CD4-positive, alpha-beta T cell (primary cell): ENCODE measurements at regions not wholly inside any gene's neighbourhood (a gene's known extent, or its start where the extent isn't known, plus 50 kb on each side); places are given as distances from the start of the nearest gene placed in this dataset.

Experiments used
- ATAC-seq: fragments of 200-7000 bp; cut with Tn5 transposase; one replicate; pipeline ENCODE4 v1.10.0; 2022; ENCODE audit warnings: mild to moderate bottlenecking; ENCODE audit not compliant: poor library complexity
- CTCF ChIA-PET: fragments of 350-600 bp; sonication (Branson Sonifier 250); formaldehyde crosslinking; loops from one replicate; lab custom pipeline; 2021; ENCODE audit warnings: antibody characterized with exemption, inconsistent platforms; lab: Charles Lee
- POLR2A ChIA-PET: fragments of 350-600 bp; sonication (Branson Sonifier 250); formaldehyde crosslinking; loops from one replicate; lab custom pipeline; 2021; ENCODE audit warnings: antibody characterized with exemption, inconsistent platforms; lab: Charles Lee
- DNase-seq, 14 experiments: peaks; one replicate each; pipeline ENCODE4 v3.0.0-alpha.2; 2013 to 2020; ENCODE audit warnings: mixed read lengths in 2 of 14
- H3K27ac ChIP-seq, 2 donors: one replicate each; pipeline versions ENCODE4 v1.5.1 to v1.7.0; 2013; ENCODE audit warnings: low read length in 2 of 2, low read depth in 1 of 2, mild to moderate bottlenecking in 1 of 2
- H3K27me3 ChIP-seq, 2 experiments: 1 replicate in 1 of 2; 2 replicates in 1 of 2; pipeline versions ENCODE4 v1.6.1 to v1.7.0; 2013; ENCODE audit warnings: low read length in 2 of 2, control low read depth in 1 of 2, mild to moderate bottlenecking in 1 of 2, moderate library complexity in 1 of 2; ENCODE audit not compliant: insufficient read depth in 2 of 2, control insufficient read depth in 1 of 2
- H3K36me3 ChIP-seq: one replicate; pipeline ENCODE4 v1.6.1; 2013; ENCODE audit warnings: low read length, control low read depth; ENCODE audit not compliant: insufficient read depth
- H3K4me1 ChIP-seq: one replicate; pipeline ENCODE4 v1.6.1; 2013; ENCODE audit warnings: low read length, control low read depth; ENCODE audit not compliant: insufficient read depth
- H3K4me3 ChIP-seq: one replicate; pipeline ENCODE4 v1.5.1; 2013; ENCODE audit warnings: mild to moderate bottlenecking, low read length, moderate library complexity
- H3K9me3 ChIP-seq, 2 experiments: 1 replicate in 1 of 2; 2 replicates in 1 of 2; pipeline versions ENCODE4 v1.6.1 to v1.7.0; 2013; ENCODE audit warnings: low read length in 2 of 2, mild to moderate bottlenecking in 2 of 2, control low read depth in 1 of 2, moderate library complexity in 1 of 2; ENCODE audit not compliant: control insufficient read depth in 1 of 2, insufficient read depth in 1 of 2
- H3K27ac Mint-ChIP-seq: one replicate; pipeline ENCODE4 v1.8.0; 2020; ENCODE audit warnings: mixed read lengths
- H3K27me3 Mint-ChIP-seq: one replicate; pipeline ENCODE4 v1.8.0; 2021; ENCODE audit warnings: mixed read lengths
- H3K36me3 Mint-ChIP-seq: one replicate; pipeline ENCODE4 v1.8.0; 2021; ENCODE audit warnings: low read depth, mixed read lengths
- H3K4me1 Mint-ChIP-seq: one replicate; pipeline ENCODE4 v1.8.0; 2021; ENCODE audit warnings: low read depth, mixed read lengths
- H3K4me3 Mint-ChIP-seq: one replicate; pipeline ENCODE4 v1.8.0; 2020; ENCODE audit warnings: mild to moderate bottlenecking, mixed read lengths
- H3K9me3 Mint-ChIP-seq: one replicate; pipeline ENCODE4 v1.8.0; 2020; ENCODE audit warnings: mixed read lengths
- CTCF ChIP-seq: fragments of 200-600 bp; IDR thresholded peaks from one replicate; pipeline ENCODE4 v1.8.0; 2022; ENCODE audit warnings: antibody characterized with exemption, mild to moderate bottlenecking
- intact Hi-C, 2 experiments: fragments of 100-400 bp; cut with DNase I in 1 of 2; cut with micrococcal nuclease in 1 of 2; formaldehyde crosslinking; loops; one replicate each; pipeline versions ENCODE4 v1.15.1 to v1.9.0; 2023 to 2025; cut with DNase I, micrococcal nuclease

GRCh38 chr4:60259781-60260180, 940.3 kb upstream of the ADGRL3 start:
- no peak overlapping the region for H3K4me3 Mint-ChIP-seq
- Histone ChIP-seq H3K4me1 (no peaks in the 10 kb centered on the region), H3K9me3 (peaks cover 0 to 6% of the 10 kb centered on the region in 2 experiments), H3K4me3 (no peak overlapping the region), H3K27ac (no peak overlapping the region), H3K27me3 (no peaks in the 10 kb centered on the region), H3K36me3 (no peaks in the 10 kb centered on the region)
- DNase-seq (no peak), ATAC-seq (no peak)
- ChIA-PET CTCF (no interaction called here), POLR2A (no interaction called here)
- TF ChIP-seq CTCF = no peak
- no peaks in the 10 kb centered on the region for H3K27me3 Mint-ChIP-seq
- no peaks in the 10 kb centered on the region for H3K36me3 Mint-ChIP-seq
- H3K27ac Mint-ChIP-seq = no peak overlapping the region
- no peaks in the 10 kb centered on the region for H3K4me1 Mint-ChIP-seq
- peaks cover 14% of the 10 kb centered on the region for H3K9me3 Mint-ChIP-seq
- intact Hi-C loops = no loop called here

GRCh38 chr4:60266505-60266904, 933.6 kb upstream of the ADGRL3 start:
- H3K4me3 Mint-ChIP-seq = no peak overlapping the region

GRCh38 chr4:60296386-60296785, 903.7 kb upstream of the ADGRL3 start:
- no peaks in the 10 kb centered on the region for H3K4me1 ChIP-seq
- intact Hi-C loops = no loop called here
- peaks cover 26% of the 10 kb centered on the region for H3K9me3 Mint-ChIP-seq
- H3K36me3 ChIP-seq = no peaks in the 10 kb centered on the region
- H3K4me3 ChIP-seq = no peak overlapping the region
- H3K27ac Mint-ChIP-seq = no peak overlapping the region
- ChIA-PET POLR2A (no interaction called here), CTCF (no interaction called here)
- ATAC-seq (no peak), DNase-seq (no peak)
- H3K27me3 Mint-ChIP-seq = no peaks in the 10 kb centered on the region
- H3K27me3 ChIP-seq = no peaks in the 10 kb centered on the region
- peaks cover 0 to 6% of the 10 kb centered on the region in 2 experiments for H3K9me3 ChIP-seq
- TF ChIP-seq CTCF = no peak
- no peak overlapping the region for H3K27ac ChIP-seq
- H3K4me3 Mint-ChIP-seq = no peak overlapping the region
- no peaks in the 10 kb centered on the region for H3K36me3 Mint-ChIP-seq
- H3K4me1 Mint-ChIP-seq = no peaks in the 10 kb centered on the region

More at GRCh38 chr4:60266505-60266904, 933.6 kb upstream of the ADGRL3 start:
- Mint-ChIP-seq H3K9me3 (peaks cover 6% of the 10 kb centered on the region), H3K27me3 (no peaks in the 10 kb centered on the region), H3K27ac (no peak overlapping the region), H3K4me1 (no peaks in the 10 kb centered on the region), H3K36me3 (no peaks in the 10 kb centered on the region)
- Histone ChIP-seq H3K4me1 (no peaks in the 10 kb centered on the region), H3K27ac (no peak overlapping the region), H3K4me3 (no peak overlapping the region), H3K9me3 (peaks cover 0 to 6% of the 10 kb centered on the region in 2 experiments), H3K27me3 (no peaks in the 10 kb centered on the region), H3K36me3 (no peaks in the 10 kb centered on the region)
- ATAC-seq = no peak
- no peak for DNase-seq
- POLR2A ChIA-PET = no interaction called here
- intact Hi-C loops = no loop called here
- CTCF ChIA-PET = no interaction called here
- TF ChIP-seq CTCF = no peak
